CD4-positive, alpha-beta T cell treated with Interleukin-6 for 4 hours (primary cell): ENCODE measurements at regions not wholly inside any gene's neighbourhood (a gene's known extent, or its start where the extent isn't known, plus 50 kb on each side); places are given as distances from the start of the nearest gene placed in this dataset.
"Not testable (repeated sequence)": the region's sequence is repeated elsewhere in the genome, so short reads cannot be mapped to it uniquely, and the experiment has no call there.

Experiments used
- DNase-seq: peaks from one replicate; pipeline ENCODE4 v3.0.0-alpha.2; 2020; ENCODE audit warnings: mixed read lengths

GRCh38 chr20:47971058-47971791, 185.9 kb upstream of the SULF2 start:
- DNase-seq, result no peak

GRCh38 chr20:47970282-47970903, 185.1 kb upstream of the SULF2 start:
- DNase-seq, result no peak

- DNase-seq, result no peak
Measured at GRCh38 chr20:47969426-47969825, 184.1 kb upstream of the SULF2 start.

- DNase-seq, result no peak
Measured at GRCh38 chr20:47968541-47969310, 183.4 kb upstream of the SULF2 start.

GRCh38 chr20:47964149-47964548, 178.9 kb upstream of the SULF2 start:
- no peak for DNase-seq

GRCh38 chr20:47963022-47963421, 177.7 kb upstream of the SULF2 start:
- DNase-seq, result no peak

- no peak for DNase-seq
Measured at GRCh38 chr20:47962286-47962963, 177.1 kb upstream of the SULF2 start.

GRCh38 chr20:47960769-47961541, 175.7 kb upstream of the SULF2 start:
- DNase-seq, result no peak

GRCh38 chr20:47960277-47960676, 175.0 kb upstream of the SULF2 start:
- DNase-seq, result no peak

- DNase-seq, result not testable (repeated sequence)
Measured at GRCh38 chr20:47957989-47958801, 172.9 kb upstream of the SULF2 start.

- no peak for DNase-seq
Measured at GRCh38 chr20:47957135-47957534, 171.9 kb upstream of the SULF2 start.

- DNase-seq, result no peak
Measured at GRCh38 chr20:47956268-47956995, 171.2 kb upstream of the SULF2 start.

- DNase-seq, result no peak
Measured at GRCh38 chr20:47953471-47953870, 168.2 kb upstream of the SULF2 start.

GRCh38 chr20:47952023-47952564, 166.8 kb upstream of the SULF2 start:
- DNase-seq, result no peak

- no peak for DNase-seq
Measured at GRCh38 chr20:47951521-47951971, 166.3 kb upstream of the SULF2 start.

GRCh38 chr20:47950913-47951283, 165.6 kb upstream of the SULF2 start:
- no peak for DNase-seq

- no peak for DNase-seq
Measured at GRCh38 chr20:47950124-47950912, 165.0 kb upstream of the SULF2 start.

GRCh38 chr20:47949230-47949629, 163.9 kb upstream of the SULF2 start:
- no peak for DNase-seq

GRCh38 chr20:47944682-47945081, 159.4 kb upstream of the SULF2 start:
- no peak for DNase-seq

- no peak for DNase-seq
Measured at GRCh38 chr20:47941869-47942268, 156.6 kb upstream of the SULF2 start.
